Cardiac muscle cell (in vitro differentiated cells and primary cell): ENCODE measurements at regions not wholly inside any gene's neighbourhood (a gene's known extent, or its start where the extent isn't known, plus 50 kb on each side); places are given as distances from the start of the nearest gene placed in this dataset.

Experiments
- DNase-seq, 2 donors: peaks; one replicate each; pipeline versions ENCODE4 v3.0.0 to v3.0.0-alpha.2; 2010 to 2017; ENCODE audit warnings: low read depth in 1 of 2, low spot score in 1 of 2
- H3K27ac ChIP-seq: fragments of 200-600 bp; sonication (generic); 2 replicates; pipeline ENCODE4 v1.5.1; 2016
- H3K27me3 ChIP-seq: fragments of 200-600 bp; sonication (generic); 2 replicates; pipeline ENCODE4 v1.6.0; 2016; ENCODE audit warnings: control low read depth
- H3K36me3 ChIP-seq: fragments of 200-600 bp; sonication (generic); 2 replicates; pipeline ENCODE4 v1.5.1; 2016; ENCODE audit warnings: control low read depth
- H3K4me1 ChIP-seq: fragments of 200-600 bp; sonication (generic); 2 replicates; pipeline ENCODE4 v1.8.1; 2017; ENCODE audit warnings: low read depth, mild to moderate bottlenecking, mixed run types
- H3K4me3 ChIP-seq: fragments of 200-600 bp; sonication (generic); 2 replicates; pipeline ENCODE4 v1.5.1; 2016; ENCODE audit warnings: mild to moderate bottlenecking
- H3K9me3 ChIP-seq: fragments of 200-600 bp; sonication (generic); 2 replicates; pipeline ENCODE4 v1.5.1; 2017; ENCODE audit warnings: low read depth, mild to moderate bottlenecking, control low read depth
- TF ChIP-seq, protein P1 (sequence below): IDR thresholded peaks from 2 replicates; pipeline ENCODE4 v1.5.1; 2012; ENCODE audit warnings: low read depth, mild to moderate bottlenecking, low read length

- Histone ChIP-seq H3K27ac (no peak overlapping the region), H3K27me3 (no peaks in the 10 kb centered on the region)
Measured at GRCh38 chr6:48881551-48881950, 581.5 kb downstream of the MMUT start.

GRCh38 chr6:48869595-48869994 lies 593.5 kb downstream of the MMUT start:
- no peak overlapping the region for H3K4me3 ChIP-seq
- no peaks in the 10 kb centered on the region for H3K36me3 ChIP-seq
- H3K27ac ChIP-seq = no peak overlapping the region
- no peaks in the 10 kb centered on the region for H3K27me3 ChIP-seq
- TF ChIP-seq, protein P1, sequence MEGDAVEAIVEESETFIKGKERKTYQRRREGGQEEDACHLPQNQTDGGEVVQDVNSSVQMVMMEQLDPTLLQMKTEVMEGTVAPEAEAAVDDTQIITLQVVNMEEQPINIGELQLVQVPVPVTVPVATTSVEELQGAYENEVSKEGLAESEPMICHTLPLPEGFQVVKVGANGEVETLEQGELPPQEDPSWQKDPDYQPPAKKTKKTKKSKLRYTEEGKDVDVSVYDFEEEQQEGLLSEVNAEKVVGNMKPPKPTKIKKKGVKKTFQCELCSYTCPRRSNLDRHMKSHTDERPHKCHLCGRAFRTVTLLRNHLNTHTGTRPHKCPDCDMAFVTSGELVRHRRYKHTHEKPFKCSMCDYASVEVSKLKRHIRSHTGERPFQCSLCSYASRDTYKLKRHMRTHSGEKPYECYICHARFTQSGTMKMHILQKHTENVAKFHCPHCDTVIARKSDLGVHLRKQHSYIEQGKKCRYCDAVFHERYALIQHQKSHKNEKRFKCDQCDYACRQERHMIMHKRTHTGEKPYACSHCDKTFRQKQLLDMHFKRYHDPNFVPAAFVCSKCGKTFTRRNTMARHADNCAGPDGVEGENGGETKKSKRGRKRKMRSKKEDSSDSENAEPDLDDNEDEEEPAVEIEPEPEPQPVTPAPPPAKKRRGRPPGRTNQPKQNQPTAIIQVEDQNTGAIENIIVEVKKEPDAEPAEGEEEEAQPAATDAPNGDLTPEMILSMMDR = no peak
- DNase-seq = no peak
- H3K9me3 ChIP-seq = no peaks in the 10 kb centered on the region
- no peaks in the 10 kb centered on the region for H3K4me1 ChIP-seq

More at GRCh38 chr6:48881551-48881950, 581.5 kb downstream of the MMUT start:
- TF ChIP-seq, protein P1 = no peak
- DNase-seq = no peak
- no peaks in the 10 kb centered on the region for H3K36me3 ChIP-seq
- H3K4me3 ChIP-seq = no peak overlapping the region
- no peaks in the 10 kb centered on the region for H3K4me1 ChIP-seq
- H3K9me3 ChIP-seq = no peaks in the 10 kb centered on the region

DNA sequence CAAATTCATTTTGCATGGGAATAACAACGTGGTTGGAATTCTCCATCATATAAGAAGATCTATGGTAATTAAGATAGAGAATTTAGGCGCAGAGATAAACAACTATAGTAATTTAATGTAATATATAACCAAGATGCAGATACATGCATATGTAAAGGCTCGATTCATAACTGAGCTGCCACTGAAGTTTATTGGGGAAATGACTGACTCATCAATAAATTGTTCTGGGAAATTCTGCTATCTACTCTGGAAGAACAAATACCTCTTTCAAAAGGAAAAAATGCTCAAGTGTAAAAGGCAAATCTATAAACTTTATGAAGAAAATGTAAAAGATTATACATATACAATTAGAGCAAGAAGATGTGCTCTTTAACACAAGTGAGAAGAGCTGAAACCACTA lies 596.4 kb downstream of the MMUT start:
- Histone ChIP-seq H3K27ac (no peak overlapping the region), H3K27me3 (no peaks in the 10 kb centered on the region), H3K4me1 (no peaks in the 10 kb centered on the region), H3K4me3 (no peak overlapping the region), H3K36me3 (no peaks in the 10 kb centered on the region), H3K9me3 (no peaks in the 10 kb centered on the region)
- DNase-seq = no peak
- TF ChIP-seq, protein P1 = no peak

- DNase-seq = no peak
- Histone ChIP-seq H3K4me3 (no peak overlapping the region), H3K9me3 (no peaks in the 10 kb centered on the region), H3K27me3 (no peaks in the 10 kb centered on the region), H3K36me3 (no peaks in the 10 kb centered on the region), H3K27ac (no peak overlapping the region), H3K4me1 (no peaks in the 10 kb centered on the region)
- TF ChIP-seq, protein P1 = no peak
Measured at GRCh38 chr6:48860175-48860574, 602.9 kb downstream of the MMUT start.

DNA sequence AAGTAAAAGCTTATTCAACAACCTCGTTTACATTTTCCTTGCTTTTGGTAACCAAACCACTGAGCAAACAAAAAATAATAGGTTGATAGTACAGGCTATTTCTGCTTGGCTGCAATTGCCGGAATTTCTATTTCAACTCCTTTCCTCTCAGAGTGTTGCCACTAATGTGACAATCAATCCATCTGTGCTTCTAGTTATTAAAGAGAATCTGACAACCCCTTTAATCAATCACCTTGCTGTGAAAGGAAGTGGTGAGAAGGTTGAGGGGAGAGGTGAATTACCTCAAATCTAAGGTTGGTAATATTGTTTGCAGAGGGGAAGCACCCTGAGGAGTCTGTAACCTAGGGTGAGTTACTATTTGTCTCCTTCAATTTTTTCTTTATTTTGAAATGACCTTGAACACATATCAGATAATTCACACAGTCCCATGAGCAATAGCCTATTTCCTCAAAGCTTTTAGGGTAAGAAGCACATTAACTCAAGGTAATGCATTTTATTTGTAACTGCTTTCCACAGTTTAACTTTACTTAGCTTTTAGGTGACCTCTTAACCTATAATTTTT lies 603.4 kb downstream of the MMUT start:
- TF ChIP-seq, protein P1 = no peak

More for the DNA sequence above, 603.4 kb downstream of the MMUT start:
- no peak for DNase-seq
- H3K4me3 ChIP-seq = no peak overlapping the region
- no peak overlapping the region for H3K27ac ChIP-seq
- H3K9me3 ChIP-seq = no peaks in the 10 kb centered on the region
- H3K27me3 ChIP-seq = no peaks in the 10 kb centered on the region
- H3K36me3 ChIP-seq = no peaks in the 10 kb centered on the region
- H3K4me1 ChIP-seq = no peaks in the 10 kb centered on the region
